Endometrium (tissue), 2 donors: ENCODE measurements at regions not wholly inside any gene's neighbourhood (a gene's known extent, or its start where the extent isn't known, plus 50 kb on each side); places are given as distances from the start of the nearest gene placed in this dataset.
"Not testable (repeated sequence)": the region's sequence is repeated elsewhere in the genome, so short reads cannot be mapped to it uniquely, and the experiment has no call there.

Source experiments
- FAIRE-seq: peaks from 2 replicates; lab custom pipeline; 2012; peaks lifted over from hg19 to GRCh38; lab: Jason Lieb, UNC
- donor health status: control.
- donor health status: control.

- not testable (repeated sequence) for FAIRE-seq
Measured at GRCh38 chr7:67916111-67916510, 919.5 kb downstream of the TYW1 start.

- no peak for FAIRE-seq
Measured at GRCh38 chr7:67916571-67917436, 920.2 kb downstream of the TYW1 start.

- FAIRE-seq: no peak
Measured at GRCh38 chr7:67917437-67917755, 920.8 kb downstream of the TYW1 start.

- FAIRE-seq: no peak
Measured at GRCh38 chr7:67918158-67918557, 921.5 kb downstream of the TYW1 start.

- no peak for FAIRE-seq
Measured at GRCh38 chr7:67923286-67923685, 926.7 kb downstream of the TYW1 start.

- no peak for FAIRE-seq
Measured at GRCh38 chr7:67928141-67928540, 931.5 kb downstream of the TYW1 start.

- FAIRE-seq: not testable (repeated sequence)
Measured at GRCh38 chr7:67936447-67936846, 939.8 kb downstream of the TYW1 start.

- FAIRE-seq: no peak
Measured at GRCh38 chr7:67940400-67940799, 943.8 kb downstream of the TYW1 start.

- FAIRE-seq: no peak
Measured at GRCh38 chr7:67947191-67947590, 950.6 kb downstream of the TYW1 start.

GRCh38 chr7:67947646-67948045, 951.0 kb downstream of the TYW1 start:
- no peak for FAIRE-seq

- no peak for FAIRE-seq
Measured at GRCh38 chr7:67950321-67951083, 953.9 kb downstream of the TYW1 start.

GRCh38 chr7:67955061-67955460, 958.4 kb downstream of the TYW1 start:
- FAIRE-seq: no peak

GRCh38 chr7:67962863-67963262, 966.2 kb downstream of the TYW1 start:
- no peak for FAIRE-seq

- no peak for FAIRE-seq
Measured at GRCh38 chr7:67976490-67976889, 979.9 kb downstream of the TYW1 start.

GRCh38 chr7:67983486-67983885, 986.9 kb downstream of the TYW1 start:
- FAIRE-seq: no peak

- FAIRE-seq: no peak
Measured at GRCh38 chr7:67984326-67984725, 987.7 kb downstream of the TYW1 start.

GRCh38 chr7:67989142-67989541, 992.5 kb downstream of the TYW1 start:
- no peak for FAIRE-seq

- FAIRE-seq: peak; percentile 90
Measured at GRCh38 chr7:67990003-67990402, 993.4 kb downstream of the TYW1 start.

- FAIRE-seq: no peak
Measured at GRCh38 chr7:67990716-67991115, 994.1 kb downstream of the TYW1 start.

- FAIRE-seq: peak; percentile 48
Measured at GRCh38 chr7:67992287-67992686, 995.7 kb downstream of the TYW1 start.

- no peak for FAIRE-seq
Measured at GRCh38 chr7:68005992-68006391, 1009.4 kb downstream of the TYW1 start.

GRCh38 chr7:68006619-68007018, 1010.0 kb downstream of the TYW1 start:
- no peak for FAIRE-seq

GRCh38 chr7:68009716-68010115, 1013.1 kb downstream of the TYW1 start:
- no peak for FAIRE-seq
